Gastroesophageal sphincter (tissue), 4 donors: ENCODE measurements at regions not wholly inside any gene's neighbourhood (a gene's known extent, or its start where the extent isn't known, plus 50 kb on each side); places are given as distances from the start of the nearest gene placed in this dataset.

Source experiments
- ATAC-seq: fragments of 150-250 bp; one replicate; pipeline ENCODE4 v1.9.1; 2016; ENCODE audit warnings: mild to moderate bottlenecking, moderate library complexity
- H3K27ac ChIP-seq, 4 donors: fragments of 200-600 bp; sonication (generic) in 3 of 4; 1 replicate in 3 of 4; 2 replicates in 1 of 4; pipeline ENCODE4 v1.5.1; 2016 to 2019
- H3K27me3 ChIP-seq: fragments of 200-600 bp; sonication (generic); one replicate; pipeline ENCODE4 v1.5.1; 2019
- H3K36me3 ChIP-seq, 2 donors: fragments of 200-600 bp; sonication (generic); one replicate each; pipeline ENCODE4 v1.5.1; 2019; ENCODE audit warnings: control low read depth in 1 of 2
- H3K4me1 ChIP-seq, 3 donors: fragments of 200-600 bp; sonication (generic); 1 replicate in 2 of 3; 2 replicates in 1 of 3; pipeline ENCODE4 v1.5.1; 2016 to 2019; ENCODE audit warnings: control low read depth in 2 of 3
- H3K4me3 ChIP-seq, 2 donors: fragments of 200-600 bp; sonication (generic); one replicate each; pipeline ENCODE4 v1.5.1; 2019; ENCODE audit warnings: mild to moderate bottlenecking in 1 of 2, moderate library complexity in 1 of 2
- H3K9me3 ChIP-seq, 3 donors: fragments of 200-600 bp; sonication (generic); one replicate each; pipeline ENCODE4 v1.5.1; 2017 to 2019; ENCODE audit warnings: control low read depth in 2 of 3
- CTCF ChIP-seq, 4 experiments: fragments of 200-600 bp in 2 of 4; fragments of 450-650 bp in 2 of 4; sonication (generic) in 1 of 4; IDR thresholded peaks; one replicate each; pipeline ENCODE4 v1.5.1; 2017 to 2019; ENCODE audit warnings: antibody characterized with exemption in 4 of 4, mild to moderate bottlenecking in 2 of 4, moderate library complexity in 2 of 4
- EP300 ChIP-seq: sonication (generic); formaldehyde crosslinking; IDR thresholded peaks from one replicate; pipeline ENCODE4 v1.6.1; 2017; ENCODE audit warnings: antibody characterized with exemption, mild to moderate bottlenecking
- POLR2A ChIP-seq, 2 donors: fragments of 450-650 bp; IDR thresholded peaks; one replicate each; pipeline ENCODE4 v1.6.1; 2017; ENCODE audit warnings: antibody characterized with exemption in 2 of 2, mild to moderate bottlenecking in 2 of 2, moderate library complexity in 1 of 2
- POLR2AphosphoS5 ChIP-seq: sonication (generic); formaldehyde crosslinking; IDR thresholded peaks from one replicate; pipeline ENCODE4 v1.6.1; 2017; ENCODE audit warnings: antibody characterized with exemption
- WGBS, 2 donors: methylation state at CpG; one replicate each; pipeline ENCODE4 v1.1.5; 2018; ENCODE audit warnings: low coverage in 1 of 2; 5-methylcytosine and 5-hydroxymethylcytosine counted together

GRCh38 chr21:17370916-17371315, 141.9 kb upstream of the CXADR start:
- no peaks in the 10 kb centered on the region for H3K4me1 ChIP-seq
- no peak for TF ChIP-seq CTCF (IDR thresholded peaks at IDR 0.05)
- no peak for TF ChIP-seq EP300
- TF ChIP-seq POLR2AphosphoS5, result no peak
- no peak for TF ChIP-seq POLR2A (IDR thresholded peaks at IDR 0.05)
- no peak for ATAC-seq
- WGBS, 2 donors, result 39 to 47% methylated on average over 5 of the region's 5 CpGs
- H3K27me3 ChIP-seq, result peaks cover 1% of the 10 kb centered on the region
- H3K9me3 ChIP-seq, result no peaks in the 10 kb centered on the region
- H3K4me3 ChIP-seq, result no peak overlapping the region
- H3K36me3 ChIP-seq, result no peaks in the 10 kb centered on the region
- no peak overlapping the region for H3K27ac ChIP-seq

- WGBS, 2 donors, result 0 to 8% methylated on average over 1 of the region's 1 CpG
- ATAC-seq, result no peak
These were observed 141.4 kb upstream of the CXADR start for GRCh38 chr21:17371450-17371849.

GRCh38 chr21:17372200-17372599, 140.6 kb upstream of the CXADR start:
- H3K27ac ChIP-seq, result no peak overlapping the region
- no peak overlapping the region for H3K4me3 ChIP-seq
- TF ChIP-seq EP300 (no peak), POLR2A (IDR thresholded peaks at IDR 0.05) (no peak), CTCF (IDR thresholded peaks at IDR 0.05) (no peak), POLR2AphosphoS5 (no peak)
- H3K36me3 ChIP-seq, result no peaks in the 10 kb centered on the region
- peaks cover 4% of the 10 kb centered on the region for H3K27me3 ChIP-seq
- 65 to 82% methylated on average over 2 of the region's 2 CpGs for WGBS, 2 donors
- no peak for ATAC-seq
- H3K9me3 ChIP-seq, result no peaks in the 10 kb centered on the region
- H3K4me1 ChIP-seq, result no peaks in the 10 kb centered on the region

More at GRCh38 chr21:17371450-17371849, 141.4 kb upstream of the CXADR start:
- Histone ChIP-seq H3K4me3 (no peak overlapping the region), H3K36me3 (no peaks in the 10 kb centered on the region), H3K27ac (no peak overlapping the region), H3K27me3 (peaks cover 4% of the 10 kb centered on the region), H3K4me1 (no peaks in the 10 kb centered on the region), H3K9me3 (no peaks in the 10 kb centered on the region)
- no peak for TF ChIP-seq EP300
- TF ChIP-seq CTCF (IDR thresholded peaks at IDR 0.05), result no peak
- no peak for TF ChIP-seq POLR2AphosphoS5
- no peak for TF ChIP-seq POLR2A (IDR thresholded peaks at IDR 0.05)

- no peak for TF ChIP-seq POLR2A (IDR thresholded peaks at IDR 0.05)
- TF ChIP-seq EP300, result no peak
- no peak for TF ChIP-seq POLR2AphosphoS5
- TF ChIP-seq CTCF (IDR thresholded peaks at IDR 0.05), result no peak
- ATAC-seq, result no peak
These were observed 126.3 kb upstream of the CXADR start for GRCh38 chr21:17386498-17386897.

GRCh38 chr21:17387030-17387617, 125.7 kb upstream of the CXADR start:
- no peak for ATAC-seq
- H3K4me1 ChIP-seq, result no peaks in the 10 kb centered on the region

More at GRCh38 chr21:17386498-17386897, 126.3 kb upstream of the CXADR start:
- WGBS, 2 donors, result 26 to 38% methylated on average over 2 of the region's 2 CpGs
- Histone ChIP-seq H3K36me3 (no peaks in the 10 kb centered on the region), H3K27me3 (no peaks in the 10 kb centered on the region), H3K4me1 (no peaks in the 10 kb centered on the region), H3K9me3 (peaks cover 0 to 11% (median 0%) of the 10 kb centered on the region in 3 donors), H3K27ac (no peak overlapping the region), H3K4me3 (no peak overlapping the region)

More at GRCh38 chr21:17387030-17387617, 125.7 kb upstream of the CXADR start:
- no peak for TF ChIP-seq POLR2A (IDR thresholded peaks at IDR 0.05)
- TF ChIP-seq CTCF (IDR thresholded peaks at IDR 0.05), result peak; percentile 70 to 78 (median 74)
- WGBS, 2 donors, result 14 to 16% methylated on average over 7 of the region's 7 CpGs
- no peak overlapping the region for H3K27ac ChIP-seq
- H3K36me3 ChIP-seq, result no peaks in the 10 kb centered on the region
- no peaks in the 10 kb centered on the region for H3K27me3 ChIP-seq
- H3K9me3 ChIP-seq, result peaks cover 0 to 10% (median 0%) of the 10 kb centered on the region in 3 donors
- H3K4me3 ChIP-seq, result no peak overlapping the region
